DMS 273 treated with DMSO at 0.1 percent for 48 hours (cell line): ENCODE measurements at regions not wholly inside any gene's neighbourhood (a gene's known extent, or its start where the extent isn't known, plus 50 kb on each side); places are given as distances from the start of the nearest gene placed in this dataset.
A peak's percentile ranks its signal among the peaks of the same experiment; 100 is the strongest.

Source experiments
- DNase-seq: peaks from one replicate; lab custom pipeline; 2025; lab: John Stamatoyannopoulos, UW

DNA sequence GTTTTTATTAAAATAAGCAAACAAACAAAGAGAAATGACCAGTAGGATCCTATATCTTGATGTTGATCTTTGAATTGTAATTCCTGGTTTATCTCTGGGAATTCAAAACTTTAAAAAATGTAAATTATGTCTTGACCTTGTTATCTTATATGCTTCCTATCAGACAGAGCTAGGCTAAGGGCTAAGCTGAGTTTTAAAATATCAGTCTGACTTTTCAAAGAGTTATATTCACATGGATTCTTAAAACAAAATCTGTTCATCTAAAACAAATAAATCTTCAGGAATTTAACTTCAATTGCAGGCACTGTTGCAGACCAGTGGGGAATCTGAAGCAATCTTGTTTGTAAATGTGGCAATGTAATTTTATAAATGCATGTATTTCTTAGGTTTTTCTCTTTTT, 1144.1 kb downstream of the LRFN5 start:
- DNase-seq = no peak

GRCh38 chr14:42742084-42742483, 1135.4 kb downstream of the LRFN5 start:
- no peak for DNase-seq

GRCh38 chr14:42736408-42736807, 1129.7 kb downstream of the LRFN5 start:
- no peak for DNase-seq

GRCh38 chr14:42734041-42734440, 1127.4 kb downstream of the LRFN5 start:
- no peak for DNase-seq

DNA sequence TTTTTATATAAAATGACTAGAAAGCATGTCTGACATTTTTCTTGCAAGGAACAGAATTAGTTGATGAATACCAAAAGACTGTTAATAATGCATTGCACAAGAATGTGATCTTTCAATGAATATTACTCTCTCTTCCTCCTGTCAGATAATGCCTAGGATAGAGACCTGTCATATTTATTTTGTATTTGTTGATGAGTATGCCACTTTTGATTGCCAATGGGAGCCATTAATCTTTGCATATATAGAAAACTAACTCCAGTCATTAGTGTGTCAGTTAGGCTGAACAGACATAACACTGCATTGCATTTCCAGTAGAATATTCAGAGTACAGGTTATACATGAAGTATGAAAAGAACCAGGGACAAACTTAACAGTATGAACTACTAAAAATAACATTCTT, 1125.3 kb downstream of the LRFN5 start:
- DNase-seq = no peak

- DNase-seq = no peak
Measured at GRCh38 chr14:42731480-42731879, 1124.8 kb downstream of the LRFN5 start.

DNA sequence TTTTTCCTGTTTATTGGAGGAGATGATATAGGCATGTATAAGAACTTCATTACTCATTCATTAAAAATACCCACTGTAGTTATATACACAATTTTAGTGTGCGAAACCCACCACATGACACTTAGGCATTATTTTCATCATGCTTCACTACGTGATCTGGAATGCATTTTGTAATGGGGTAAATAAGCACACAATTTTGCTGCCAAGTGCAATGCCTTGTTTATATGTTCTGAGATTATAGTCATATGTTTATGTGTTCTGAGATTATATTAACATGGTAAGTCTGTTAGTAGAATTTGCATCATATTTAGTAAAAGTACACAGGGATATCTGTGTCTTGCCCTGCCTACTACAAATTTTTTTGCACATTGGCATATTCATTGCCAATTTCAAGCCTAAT, 1123.0 kb downstream of the LRFN5 start:
- no peak for DNase-seq

GRCh38 chr14:42719391-42719790, 1112.7 kb downstream of the LRFN5 start:
- peak; percentile 90 for DNase-seq

DNA sequence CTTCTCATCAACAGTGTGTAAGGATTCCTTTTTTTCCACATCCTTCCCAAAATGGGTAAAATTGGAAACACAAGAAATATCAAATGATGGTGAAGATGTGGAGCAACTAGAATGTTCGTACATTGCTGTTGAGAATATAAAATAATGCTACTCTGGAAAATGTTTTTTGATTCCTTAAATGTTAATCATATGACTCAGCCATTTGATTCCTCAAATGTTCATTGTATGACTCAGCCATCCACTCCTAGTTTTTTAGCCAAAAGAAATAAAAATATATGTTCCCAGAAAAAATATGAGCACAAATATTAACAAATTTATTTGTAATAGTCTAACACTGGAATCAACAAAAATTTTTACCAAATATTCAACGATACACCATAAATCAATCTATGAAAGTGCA, 1108.6 kb downstream of the LRFN5 start:
- DNase-seq = no peak

GRCh38 chr14:42710071-42710470, 1103.4 kb downstream of the LRFN5 start:
- no peak for DNase-seq

- DNase-seq = no peak
Measured at GRCh38 chr14:42703501-42703900, 1096.8 kb downstream of the LRFN5 start.

- no peak for DNase-seq
Measured at GRCh38 chr14:42687421-42687820, 1080.7 kb downstream of the LRFN5 start.

DNA sequence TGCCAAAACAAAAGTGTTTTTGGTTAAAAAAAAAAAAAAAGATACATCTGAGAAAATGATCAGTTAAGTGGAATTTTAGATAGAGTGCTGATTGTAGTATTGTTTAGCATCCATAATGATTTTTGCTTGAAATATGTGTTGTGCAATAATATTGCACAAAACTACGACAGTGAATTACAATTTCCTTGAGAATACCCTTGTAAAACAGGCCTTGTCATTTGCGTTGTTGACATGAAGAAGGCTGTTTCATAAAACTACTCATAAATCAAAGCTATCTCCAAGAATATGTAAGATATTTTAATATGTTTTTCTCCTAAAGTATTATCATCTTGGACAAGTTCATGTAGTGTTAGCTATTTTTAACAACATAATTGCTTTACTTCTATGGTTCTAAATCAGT, 1077.0 kb downstream of the LRFN5 start:
- DNase-seq = no peak

GRCh38 chr14:42676636-42677035, 1070.0 kb downstream of the LRFN5 start:
- no peak for DNase-seq

GRCh38 chr14:42673963-42674362, 1067.3 kb downstream of the LRFN5 start:
- no peak for DNase-seq

- no peak for DNase-seq
Measured at GRCh38 chr14:42671636-42672035, 1065.0 kb downstream of the LRFN5 start.

- peak; percentile 8 for DNase-seq
Measured at GRCh38 chr14:42665083-42665482, 1058.4 kb downstream of the LRFN5 start.

DNA sequence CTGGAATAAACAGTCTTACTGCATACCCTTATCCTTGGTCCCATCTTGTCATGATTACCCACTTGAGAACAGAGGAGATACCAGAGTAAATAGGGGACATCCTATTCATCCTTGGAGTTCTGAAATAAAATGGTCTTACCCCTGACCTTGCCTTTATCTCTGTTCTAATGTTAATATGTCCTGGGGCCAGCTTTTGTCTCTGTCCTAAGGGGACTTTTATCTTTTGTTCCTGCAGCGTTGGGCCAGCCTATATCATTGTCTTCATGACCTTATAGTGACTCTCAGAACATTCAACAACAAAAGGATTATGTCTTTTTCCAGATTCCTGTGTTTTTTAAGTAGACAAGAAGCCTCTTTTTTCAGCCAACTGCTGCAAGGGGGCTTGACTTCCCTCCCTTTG, 1057.5 kb downstream of the LRFN5 start:
- DNase-seq = no peak

- no peak for DNase-seq
Measured at GRCh38 chr14:42654707-42655106, 1048.0 kb downstream of the LRFN5 start.

GRCh38 chr14:42642787-42643186, 1036.1 kb downstream of the LRFN5 start:
- DNase-seq = no peak

DNA sequence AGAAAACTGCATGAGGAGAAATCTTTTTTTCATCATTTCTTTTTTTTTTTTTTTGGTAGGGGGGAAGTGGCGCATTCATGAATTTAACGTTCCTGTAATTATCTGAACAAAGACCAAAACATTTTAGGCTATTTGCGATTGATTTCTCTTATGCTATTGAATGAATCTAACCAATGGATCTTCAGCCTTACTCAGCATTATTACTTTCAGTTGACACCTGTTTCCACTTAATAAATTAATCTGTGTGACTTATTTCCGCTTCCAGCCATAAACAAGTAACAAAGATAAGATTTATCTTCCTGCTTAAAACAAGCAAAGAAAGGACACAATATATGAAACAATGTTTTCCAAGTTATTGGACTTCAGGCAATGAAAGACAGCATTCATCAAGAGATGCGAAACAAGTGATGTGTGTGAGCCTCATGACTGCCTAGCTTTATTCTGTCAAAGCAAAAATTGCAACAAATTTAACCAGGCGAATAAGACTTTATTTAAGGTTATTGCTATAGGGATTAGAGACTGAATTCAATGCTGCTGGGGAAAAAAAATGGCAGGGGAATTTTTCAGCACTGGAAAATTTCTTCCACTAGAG, 1026.9 kb downstream of the LRFN5 start:
- DNase-seq = no peak

GRCh38 chr14:42629553-42629952, 1022.9 kb downstream of the LRFN5 start:
- no peak for DNase-seq

GRCh38 chr14:42628602-42629001, 1021.9 kb downstream of the LRFN5 start:
- DNase-seq = no peak

DNA sequence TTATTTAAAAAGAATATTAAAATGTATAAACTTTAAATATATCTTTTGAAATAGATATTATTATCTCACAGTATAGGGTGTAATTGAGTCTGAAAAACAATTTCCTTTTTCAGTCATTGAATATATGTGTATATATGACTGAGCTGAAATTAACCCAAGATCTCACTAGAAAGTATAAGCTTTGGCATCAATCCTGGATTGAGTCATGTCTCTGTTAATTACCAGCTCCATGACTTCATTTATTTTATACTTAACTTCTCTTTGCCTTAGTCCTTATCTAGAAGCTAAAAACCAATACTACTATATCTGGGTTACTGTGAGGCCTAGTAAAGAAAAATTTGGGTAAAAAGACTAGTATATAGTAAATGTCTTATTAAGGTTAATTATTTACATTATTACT, 1020.3 kb downstream of the LRFN5 start:
- no peak for DNase-seq
